NB4 (cell line): ENCODE measurements at regions not wholly inside any gene's neighbourhood (a gene's known extent, or its start where the extent isn't known, plus 50 kb on each side); places are given as distances from the start of the nearest gene placed in this dataset.

Source experiments
- CTCF ChIP-seq: IDR thresholded peaks from one replicate; pipeline ENCODE4 v1.5.1; 2012; ENCODE audit warnings: low read depth, low read length
- MAX ChIP-seq: IDR thresholded peaks from 2 replicates; pipeline ENCODE4 v1.6.1; 2011; ENCODE audit warnings: low read depth, low read length
- MYC ChIP-seq: IDR thresholded peaks from 2 replicates; pipeline ENCODE4 v1.6.1; 2011; ENCODE audit warnings: low read depth, low read length
- POLR2A ChIP-seq: IDR thresholded peaks from 2 replicates; pipeline ENCODE4 v1.6.1; 2011; ENCODE audit warnings: mild to moderate bottlenecking; ENCODE audit not compliant: insufficient read length; ENCODE audit errors: extremely low read depth

- TF ChIP-seq POLR2A (no peak), CTCF (no peak), MAX (no peak), MYC (no peak)
Measured at GRCh38 chr7:83782628-83783027, 133.7 kb upstream of the SEMA3E start.
